OCI-LY1 (cell line): ENCODE measurements at regions not wholly inside any gene's neighbourhood (a gene's known extent, or its start where the extent isn't known, plus 50 kb on each side); places are given as distances from the start of the nearest gene placed in this dataset.

Source experiments
- EZH2 ChIP-seq: fragments of 200-600 bp; sonication (generic), shearing (Covaris generic); IDR thresholded peaks from 2 replicates; pipeline ENCODE4 v1.8.0; 2017; ENCODE audit warnings: borderline replicate concordance, mixed run types, mild to moderate bottlenecking, antibody characterized with exemption, low read length, moderate library complexity, mixed read lengths
- TF ChIP-seq, protein P1 (sequence below): fragments of 200-600 bp; sonication (generic), shearing (Covaris generic); IDR thresholded peaks from 2 replicates; pipeline ENCODE4 v1.5.1; 2017; ENCODE audit warnings: mild to moderate bottlenecking, antibody characterized with exemption, low read length, moderate library complexity, mixed read lengths

DNA sequence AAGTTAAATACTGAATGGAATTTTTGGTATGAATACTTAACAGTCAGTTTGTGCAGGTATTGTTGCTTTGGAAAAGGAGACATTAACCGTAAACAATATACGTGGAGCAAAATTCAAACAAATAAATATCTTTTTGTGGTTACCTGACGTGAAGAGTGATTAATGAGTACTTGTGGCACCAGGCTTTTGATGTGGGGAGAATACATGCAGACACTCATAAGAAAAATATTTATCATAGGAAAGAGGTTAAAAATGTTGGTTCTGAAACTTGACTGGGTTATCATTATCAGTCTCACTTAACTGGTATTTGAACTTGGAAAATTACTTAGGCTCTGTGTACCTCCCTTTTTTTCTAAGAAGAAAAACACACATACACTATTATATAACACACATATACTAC is 136.4 kb upstream of the NDST4 start:
- TF ChIP-seq, protein P1, sequence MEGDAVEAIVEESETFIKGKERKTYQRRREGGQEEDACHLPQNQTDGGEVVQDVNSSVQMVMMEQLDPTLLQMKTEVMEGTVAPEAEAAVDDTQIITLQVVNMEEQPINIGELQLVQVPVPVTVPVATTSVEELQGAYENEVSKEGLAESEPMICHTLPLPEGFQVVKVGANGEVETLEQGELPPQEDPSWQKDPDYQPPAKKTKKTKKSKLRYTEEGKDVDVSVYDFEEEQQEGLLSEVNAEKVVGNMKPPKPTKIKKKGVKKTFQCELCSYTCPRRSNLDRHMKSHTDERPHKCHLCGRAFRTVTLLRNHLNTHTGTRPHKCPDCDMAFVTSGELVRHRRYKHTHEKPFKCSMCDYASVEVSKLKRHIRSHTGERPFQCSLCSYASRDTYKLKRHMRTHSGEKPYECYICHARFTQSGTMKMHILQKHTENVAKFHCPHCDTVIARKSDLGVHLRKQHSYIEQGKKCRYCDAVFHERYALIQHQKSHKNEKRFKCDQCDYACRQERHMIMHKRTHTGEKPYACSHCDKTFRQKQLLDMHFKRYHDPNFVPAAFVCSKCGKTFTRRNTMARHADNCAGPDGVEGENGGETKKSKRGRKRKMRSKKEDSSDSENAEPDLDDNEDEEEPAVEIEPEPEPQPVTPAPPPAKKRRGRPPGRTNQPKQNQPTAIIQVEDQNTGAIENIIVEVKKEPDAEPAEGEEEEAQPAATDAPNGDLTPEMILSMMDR, result no peak
- no peak for TF ChIP-seq EZH2
